GM12864 (cell line): ENCODE measurements at regions not wholly inside any gene's neighbourhood (a gene's known extent, or its start where the extent isn't known, plus 50 kb on each side); places are given as distances from the start of the nearest gene placed in this dataset.

Experiments
- DNase-seq: peaks from one replicate; pipeline ENCODE4 v3.0.0-alpha.2; 2011; ENCODE audit warnings: low read depth
- H3K4me3 ChIP-seq: 2 replicates; pipeline ENCODE4 v1.5.1; 2011; ENCODE audit warnings: mild to moderate bottlenecking, low read depth, low read length, control low read depth
- TF ChIP-seq, protein P1 (sequence below): IDR thresholded peaks from 2 replicates; pipeline ENCODE4 v1.5.1; 2011; ENCODE audit warnings: low read depth, mild to moderate bottlenecking, moderate library complexity, low read length, control low read depth, inconsistent platforms; ENCODE audit errors: missing control alignments

DNA sequence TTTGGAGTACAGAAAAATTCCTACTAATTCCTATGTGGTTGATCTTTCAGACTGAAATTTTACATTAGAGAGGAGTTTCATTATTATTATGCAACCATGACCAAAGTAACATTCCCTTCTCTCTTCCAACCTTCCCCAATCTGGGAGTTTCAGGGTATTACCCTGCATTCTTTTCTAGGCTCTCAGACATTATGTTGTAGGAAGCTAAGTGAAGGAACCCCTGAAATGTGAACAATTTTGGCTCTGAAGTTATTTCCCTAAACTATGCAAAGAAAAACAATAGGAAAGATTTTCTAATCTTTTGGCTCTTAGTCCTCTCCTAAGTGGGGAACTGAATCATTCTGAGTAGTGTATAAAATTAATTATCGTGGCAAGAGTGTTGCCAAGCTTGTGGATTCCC lies 63.3 kb upstream of the ZFAND5 start:
- no peak for DNase-seq
- TF ChIP-seq, protein P1, sequence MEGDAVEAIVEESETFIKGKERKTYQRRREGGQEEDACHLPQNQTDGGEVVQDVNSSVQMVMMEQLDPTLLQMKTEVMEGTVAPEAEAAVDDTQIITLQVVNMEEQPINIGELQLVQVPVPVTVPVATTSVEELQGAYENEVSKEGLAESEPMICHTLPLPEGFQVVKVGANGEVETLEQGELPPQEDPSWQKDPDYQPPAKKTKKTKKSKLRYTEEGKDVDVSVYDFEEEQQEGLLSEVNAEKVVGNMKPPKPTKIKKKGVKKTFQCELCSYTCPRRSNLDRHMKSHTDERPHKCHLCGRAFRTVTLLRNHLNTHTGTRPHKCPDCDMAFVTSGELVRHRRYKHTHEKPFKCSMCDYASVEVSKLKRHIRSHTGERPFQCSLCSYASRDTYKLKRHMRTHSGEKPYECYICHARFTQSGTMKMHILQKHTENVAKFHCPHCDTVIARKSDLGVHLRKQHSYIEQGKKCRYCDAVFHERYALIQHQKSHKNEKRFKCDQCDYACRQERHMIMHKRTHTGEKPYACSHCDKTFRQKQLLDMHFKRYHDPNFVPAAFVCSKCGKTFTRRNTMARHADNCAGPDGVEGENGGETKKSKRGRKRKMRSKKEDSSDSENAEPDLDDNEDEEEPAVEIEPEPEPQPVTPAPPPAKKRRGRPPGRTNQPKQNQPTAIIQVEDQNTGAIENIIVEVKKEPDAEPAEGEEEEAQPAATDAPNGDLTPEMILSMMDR: no peak
- H3K4me3 ChIP-seq: no peak overlapping the region

DNA sequence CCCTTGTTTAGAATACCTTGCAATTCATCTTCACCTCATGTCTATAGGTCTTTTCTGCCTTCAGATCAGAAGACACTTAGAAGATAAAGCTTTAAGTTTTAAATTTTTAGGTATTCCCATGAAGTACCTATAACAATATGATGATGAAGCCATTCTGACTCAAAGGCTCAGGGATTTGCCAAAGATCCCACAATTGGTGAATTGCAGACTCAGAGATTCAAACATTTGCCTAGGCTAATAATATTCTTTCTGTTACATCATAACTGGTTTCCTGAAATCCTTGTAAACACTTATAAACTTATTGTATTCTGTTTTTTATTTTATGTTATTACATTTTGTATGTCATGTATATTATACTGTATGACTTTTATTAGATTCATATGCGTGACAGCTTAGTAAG lies 62.8 kb upstream of the ZFAND5 start:
- TF ChIP-seq, protein P1: no peak
- no peak overlapping the region for H3K4me3 ChIP-seq
- DNase-seq: no peak

DNA sequence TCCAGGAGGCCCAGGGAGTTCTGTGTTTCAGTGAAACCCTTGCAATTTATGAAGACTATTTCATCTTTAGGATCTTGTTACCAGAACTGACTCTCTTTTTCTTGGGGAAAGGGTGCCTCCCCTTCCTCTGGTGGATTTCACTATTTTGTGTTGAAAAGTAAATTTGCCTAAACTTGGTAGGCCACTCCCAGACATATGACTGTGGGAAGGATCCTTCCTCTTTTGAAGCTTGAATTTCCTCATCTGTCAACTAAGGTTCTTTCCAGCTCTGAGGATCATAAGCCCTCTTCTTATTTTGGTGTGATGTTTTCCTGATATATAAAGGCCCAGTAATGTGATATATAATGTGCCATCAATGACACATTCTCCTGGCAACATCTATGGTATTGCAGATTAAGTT lies 59.1 kb upstream of the ZFAND5 start:
- DNase-seq: no peak
- TF ChIP-seq, protein P1: no peak
- H3K4me3 ChIP-seq: no peak overlapping the region

DNA sequence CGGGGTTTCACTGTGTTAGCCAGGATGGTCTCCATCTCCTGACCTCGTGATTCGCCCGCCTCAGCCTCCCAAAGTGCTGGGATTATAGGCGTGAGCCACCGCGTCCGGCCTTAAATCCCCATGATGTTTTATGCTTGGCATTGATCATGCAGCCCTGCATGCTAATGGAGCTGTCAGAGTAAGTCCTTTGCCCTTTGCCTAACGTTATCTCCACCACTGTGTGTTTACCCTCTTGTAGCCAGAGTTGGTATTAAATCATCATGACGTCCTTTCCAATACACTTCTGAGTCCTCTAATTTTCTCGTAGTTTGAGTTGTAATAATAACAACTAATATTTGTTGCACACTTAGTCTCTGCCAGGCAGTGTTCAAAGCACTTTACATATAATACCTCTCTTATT lies 57.2 kb upstream of the ZFAND5 start:
- TF ChIP-seq, protein P1: no peak

DNA sequence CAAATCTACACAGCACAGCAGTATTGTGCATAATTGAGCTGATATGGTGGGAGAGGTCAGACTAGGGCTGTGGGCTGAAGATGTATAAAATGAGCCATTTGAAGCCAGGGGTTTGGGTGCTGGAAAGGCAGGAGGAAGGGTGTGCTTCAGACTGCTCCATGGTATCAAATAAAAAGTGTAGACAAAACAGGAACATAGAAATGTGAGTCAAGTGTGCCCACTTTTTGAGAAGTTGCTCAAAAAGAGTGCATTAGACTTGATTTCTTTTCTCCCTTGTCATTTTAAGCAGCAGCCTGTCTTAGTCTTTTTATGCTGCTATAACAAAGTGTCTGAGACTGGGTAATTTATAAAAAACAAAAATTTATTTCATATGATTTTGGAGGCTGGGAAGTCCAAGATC lies 55.8 kb upstream of the ZFAND5 start:
- TF ChIP-seq, protein P1: no peak
- no peak overlapping the region for H3K4me3 ChIP-seq
- DNase-seq: no peak

More for the DNA sequence above, 57.2 kb upstream of the ZFAND5 start:
- DNase-seq: no peak
- H3K4me3 ChIP-seq: no peak overlapping the region

DNA sequence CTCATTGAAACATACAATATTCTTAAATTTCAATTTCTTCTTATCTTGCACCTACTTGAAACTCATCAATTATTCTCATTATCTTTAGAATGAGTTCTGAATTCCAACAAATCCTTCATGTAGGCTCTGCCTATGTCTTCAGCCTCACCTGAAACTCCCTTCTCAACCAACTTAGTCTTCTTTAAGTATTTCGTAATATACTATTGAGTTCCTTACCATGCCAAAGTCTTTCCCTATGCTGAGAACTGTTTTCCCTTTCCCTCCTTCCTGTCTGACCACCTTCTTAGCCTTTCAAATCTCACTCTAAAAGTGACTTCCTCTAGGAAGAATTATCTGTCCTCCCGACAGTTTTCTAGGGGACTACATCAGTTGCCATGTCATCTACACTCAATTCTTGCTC lies 50.9 kb upstream of the ZFAND5 start:
- DNase-seq: no peak
- H3K4me3 ChIP-seq: no peak overlapping the region
- TF ChIP-seq, protein P1: no peak

DNA sequence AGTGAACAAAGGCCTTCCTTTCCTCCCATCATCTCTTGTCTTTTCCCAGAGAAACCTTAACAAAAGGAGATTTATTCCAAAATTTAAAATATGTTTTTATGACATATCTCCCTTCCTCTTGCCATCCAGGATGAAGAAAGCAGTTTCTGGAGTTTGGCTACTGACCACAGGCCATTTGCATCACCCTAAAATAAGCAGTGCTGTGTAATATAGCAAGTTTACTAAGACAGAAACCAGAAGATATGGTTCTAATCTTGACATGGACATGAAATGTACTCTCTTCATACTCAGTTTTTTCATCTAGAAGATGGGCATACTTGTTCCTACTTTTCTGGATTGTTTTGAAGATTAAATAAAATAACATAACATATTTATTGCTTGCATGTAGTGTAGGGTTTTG lies 50.2 kb upstream of the ZFAND5 start:
- DNase-seq: peak; percentile 16
- TF ChIP-seq, protein P1: no peak
- H3K4me3 ChIP-seq: no peak overlapping the region
